ENCODE measurements at regions not wholly inside any gene's neighbourhood (a gene's known extent, or its start where the extent isn't known, plus 50 kb on each side); places are given as distances from the start of the nearest gene placed in this dataset.

DNA sequence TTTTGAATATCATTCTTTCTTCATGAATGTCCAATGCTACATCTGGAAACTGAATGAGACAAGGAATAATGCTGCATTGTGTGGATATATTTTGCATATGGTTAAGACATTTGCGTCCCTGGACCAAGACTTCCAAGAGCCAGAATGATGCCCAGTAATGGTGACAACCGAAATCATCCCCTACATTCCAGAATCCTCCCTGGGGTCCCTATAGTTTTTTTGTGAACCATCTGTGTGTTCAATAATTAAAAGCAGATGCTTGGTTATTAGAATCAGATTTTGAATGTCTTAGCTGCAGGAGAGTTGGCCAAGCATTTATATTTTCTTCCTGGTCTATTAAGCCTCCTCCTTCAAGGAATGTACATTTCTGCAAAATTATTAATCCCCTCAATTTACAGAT, 426.7 kb upstream of the CDH8 start:
- no peak for DNase-seq (ENCODE audit: low read depth, low spot score)

- no peak for DNase-seq (ENCODE audit: low read depth, low spot score)
These were observed 414.1 kb upstream of the CDH8 start for GRCh38 chr16:62450291-62450690.

GRCh38 chr16:62445909-62446308, 409.7 kb upstream of the CDH8 start:
- no peak for DNase-seq (ENCODE audit: low read depth, low spot score)

DNA sequence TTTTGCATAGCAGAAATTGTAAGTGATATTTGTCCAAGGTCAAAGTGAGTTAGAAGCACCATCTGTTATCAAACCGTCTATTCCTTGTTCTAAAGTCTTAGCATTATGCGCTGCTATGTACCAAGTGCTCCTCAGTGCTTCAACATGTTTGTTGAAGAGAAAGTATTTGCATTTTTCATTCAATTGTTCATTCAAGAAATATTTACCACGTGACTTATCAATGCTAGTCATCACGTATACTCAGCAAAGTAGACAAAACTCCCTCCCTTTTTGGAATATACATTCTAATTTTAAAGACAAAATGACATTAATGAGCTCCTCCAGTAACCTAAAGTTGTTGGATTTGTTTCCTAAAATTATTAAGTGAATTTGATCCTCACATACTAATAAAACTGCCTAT, 388.0 kb upstream of the CDH8 start:
- DNase-seq (ENCODE audit: low read depth, low spot score): no peak

- DNase-seq (ENCODE audit: low read depth, low spot score): no peak
These were observed 372.5 kb upstream of the CDH8 start for GRCh38 chr16:62408760-62409159.

- DNase-seq (ENCODE audit: low read depth, low spot score): no peak
These were observed 370.1 kb upstream of the CDH8 start for GRCh38 chr16:62406387-62406786.

- no peak for DNase-seq (ENCODE audit: low read depth, low spot score)
These were observed 368.8 kb upstream of the CDH8 start for GRCh38 chr16:62404842-62405611.

- DNase-seq (ENCODE audit: low read depth, low spot score): no peak
These were observed 356.5 kb upstream of the CDH8 start for GRCh38 chr16:62392698-62393097.

GRCh38 chr16:62391940-62392339, 355.7 kb upstream of the CDH8 start:
- no peak for DNase-seq (ENCODE audit: low read depth, low spot score)

DNA sequence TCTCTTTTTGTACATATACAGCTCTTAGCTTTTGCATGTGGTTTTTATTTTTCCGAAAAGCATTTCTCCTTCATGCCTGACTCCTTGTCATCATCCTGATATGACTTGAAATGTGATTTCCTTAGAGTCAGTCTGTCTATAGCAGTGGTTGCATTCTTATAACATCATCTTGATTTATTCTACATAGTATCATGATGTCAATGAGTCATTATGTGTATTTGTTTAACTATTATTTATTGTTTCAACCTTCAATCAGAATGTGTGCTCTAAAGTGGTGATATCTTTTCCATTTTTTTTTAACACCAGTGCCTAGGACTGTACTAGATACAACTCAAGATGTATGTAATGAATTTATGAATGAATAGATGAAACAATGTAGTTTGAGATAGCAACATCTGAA, 354.9 kb upstream of the CDH8 start:
- DNase-seq (ENCODE audit: low read depth, low spot score): no peak

DNA sequence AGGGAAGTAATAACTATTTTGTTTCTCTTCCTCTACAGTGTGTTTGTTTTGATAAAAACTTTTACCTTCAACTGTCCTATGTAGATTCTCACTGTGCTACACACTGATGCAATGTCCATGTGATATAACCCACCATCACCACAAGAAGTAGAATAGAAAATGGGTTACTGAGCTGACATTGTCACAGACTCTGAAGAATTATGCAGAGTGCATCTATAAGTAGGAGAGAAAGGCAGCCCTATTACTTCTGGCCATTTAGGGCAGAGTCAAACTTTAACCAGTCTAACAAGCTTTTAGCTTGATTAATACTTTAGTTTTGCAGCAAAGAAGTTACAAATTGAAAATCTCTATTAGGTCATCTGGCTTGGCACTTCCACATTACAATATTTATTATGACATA, 354.0 kb upstream of the CDH8 start:
- no peak for DNase-seq (ENCODE audit: low read depth, low spot score)

- no peak for DNase-seq (ENCODE audit: low read depth, low spot score)
These were observed 350.2 kb upstream of the CDH8 start for GRCh38 chr16:62386411-62386810.

GRCh38 chr16:62383941-62384340, 347.7 kb upstream of the CDH8 start:
- no peak for DNase-seq (ENCODE audit: low read depth, low spot score)

DNA sequence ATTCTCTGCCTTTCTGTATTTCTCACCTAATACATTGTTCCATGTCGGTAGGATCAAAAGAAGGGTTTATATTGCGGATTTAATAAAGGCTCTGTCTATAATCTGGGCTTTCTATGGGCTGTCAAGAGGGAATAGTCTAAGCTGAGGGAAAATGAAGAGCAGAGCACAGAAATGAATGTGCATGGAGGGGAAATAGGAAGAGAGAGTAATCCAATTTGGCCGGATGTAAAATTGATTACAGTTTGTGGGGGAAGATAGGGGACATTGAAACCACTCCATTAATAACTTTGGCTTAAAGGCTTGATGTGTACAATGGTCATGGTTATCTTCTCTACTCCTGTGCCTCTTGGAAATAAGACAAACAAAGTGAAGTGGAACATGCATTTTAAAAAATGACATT, 334.2 kb upstream of the CDH8 start:
- no peak for DNase-seq (ENCODE audit: low read depth, low spot score)

GRCh38 chr16:62363501-62363900, 327.3 kb upstream of the CDH8 start:
- DNase-seq (ENCODE audit: low read depth, low spot score): no peak

GRCh38 chr16:62353355-62353754, 317.1 kb upstream of the CDH8 start:
- no peak for DNase-seq (ENCODE audit: low read depth, low spot score)

DNA sequence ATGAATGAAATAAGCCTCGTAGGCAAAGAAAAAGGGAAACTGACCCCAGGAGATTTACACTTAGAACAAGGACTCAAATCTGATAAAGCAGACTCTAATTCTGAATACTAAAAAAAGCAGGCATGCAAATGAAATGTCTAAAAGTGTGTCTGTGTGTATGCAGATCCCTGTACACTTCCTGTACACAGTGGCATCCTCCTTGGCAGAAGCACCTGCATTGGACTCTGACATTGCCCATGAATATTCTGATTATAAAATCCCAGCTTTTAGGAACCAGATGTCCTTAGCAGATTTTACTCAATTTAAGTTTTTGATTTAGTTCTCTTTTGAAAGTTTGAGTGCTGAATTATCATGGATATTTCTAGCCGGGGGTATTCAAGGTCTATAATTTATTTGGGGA, 306.0 kb upstream of the CDH8 start:
- no peak for DNase-seq (ENCODE audit: low read depth, low spot score)

GRCh38 chr16:62335356-62335755, 299.1 kb upstream of the CDH8 start:
- DNase-seq (ENCODE audit: low read depth, low spot score): no peak

DNA sequence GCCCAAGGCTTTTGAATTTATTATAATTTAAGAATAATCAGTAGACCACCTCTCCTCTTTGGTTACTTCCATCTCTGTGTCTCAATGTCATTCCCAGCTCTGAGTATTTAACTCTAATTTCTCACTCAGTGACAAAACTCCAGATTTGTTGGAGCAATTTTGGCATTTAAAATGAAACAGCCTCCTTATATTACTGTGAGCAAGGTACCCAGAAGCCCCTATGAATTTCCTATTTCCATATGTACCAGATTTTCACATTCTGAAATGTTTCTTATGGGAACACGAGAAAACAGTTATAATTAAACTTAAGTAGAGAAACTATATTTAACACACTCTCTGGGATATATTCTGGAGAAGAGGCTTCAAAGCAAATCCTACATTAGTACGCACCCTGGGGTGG, 285.4 kb upstream of the CDH8 start:
- no peak for DNase-seq (ENCODE audit: low read depth, low spot score)

DNA sequence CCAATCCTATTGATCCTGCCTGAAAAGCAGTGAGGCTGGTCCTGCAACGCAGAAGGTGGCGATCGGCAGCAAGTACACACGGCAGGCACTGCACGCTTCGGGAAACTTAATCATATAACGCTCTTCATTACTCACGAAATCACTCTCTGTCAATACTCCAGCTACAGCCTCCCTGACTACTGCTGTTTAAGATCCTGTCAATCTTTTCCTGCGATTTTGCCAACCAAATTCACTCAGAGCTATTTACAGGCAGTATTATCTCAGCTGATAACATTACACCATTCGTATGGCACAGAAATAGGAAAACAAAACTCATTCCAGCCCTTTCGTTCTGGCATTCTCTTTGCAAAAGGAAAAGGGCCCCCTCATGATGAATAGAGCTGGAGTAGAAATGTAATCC, 262.4 kb upstream of the CDH8 start:
- no peak for DNase-seq (ENCODE audit: low read depth, low spot score)

DNA sequence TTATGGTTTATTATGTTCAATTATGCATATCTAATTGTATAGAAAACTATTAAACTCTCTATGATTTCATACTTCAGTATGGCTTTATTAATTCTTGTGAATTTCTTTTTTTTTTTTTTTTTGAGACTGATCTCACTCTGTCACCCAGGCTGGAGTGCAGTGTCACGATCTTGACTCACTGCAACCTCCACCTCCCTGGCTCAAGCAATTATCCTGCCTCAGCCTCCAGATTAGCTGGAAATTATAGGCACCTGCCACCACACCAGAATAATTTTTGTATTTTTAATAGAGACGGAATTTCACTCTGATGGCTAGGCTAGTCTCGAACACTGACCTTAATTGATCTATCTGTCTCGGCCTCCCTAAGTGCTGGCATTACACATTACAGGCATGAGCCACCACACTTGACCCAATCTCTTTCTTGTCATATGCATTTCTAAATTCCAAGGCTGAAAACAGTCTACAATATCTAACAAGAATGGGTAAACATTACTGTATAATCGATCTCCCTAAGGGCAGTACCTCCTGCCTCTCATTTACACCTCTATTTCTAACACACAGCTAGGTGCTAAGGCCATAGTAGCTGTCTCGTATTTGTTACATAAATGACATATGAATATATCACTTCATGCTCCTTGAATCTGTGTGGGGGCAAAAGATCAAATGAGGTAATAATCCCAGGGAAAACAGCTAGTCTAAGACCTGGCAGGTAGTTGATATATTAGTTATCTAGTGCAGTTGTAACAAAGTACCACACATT, 258.2 kb upstream of the CDH8 start:
- no peak for DNase-seq (ENCODE audit: low read depth, low spot score)

DNA sequence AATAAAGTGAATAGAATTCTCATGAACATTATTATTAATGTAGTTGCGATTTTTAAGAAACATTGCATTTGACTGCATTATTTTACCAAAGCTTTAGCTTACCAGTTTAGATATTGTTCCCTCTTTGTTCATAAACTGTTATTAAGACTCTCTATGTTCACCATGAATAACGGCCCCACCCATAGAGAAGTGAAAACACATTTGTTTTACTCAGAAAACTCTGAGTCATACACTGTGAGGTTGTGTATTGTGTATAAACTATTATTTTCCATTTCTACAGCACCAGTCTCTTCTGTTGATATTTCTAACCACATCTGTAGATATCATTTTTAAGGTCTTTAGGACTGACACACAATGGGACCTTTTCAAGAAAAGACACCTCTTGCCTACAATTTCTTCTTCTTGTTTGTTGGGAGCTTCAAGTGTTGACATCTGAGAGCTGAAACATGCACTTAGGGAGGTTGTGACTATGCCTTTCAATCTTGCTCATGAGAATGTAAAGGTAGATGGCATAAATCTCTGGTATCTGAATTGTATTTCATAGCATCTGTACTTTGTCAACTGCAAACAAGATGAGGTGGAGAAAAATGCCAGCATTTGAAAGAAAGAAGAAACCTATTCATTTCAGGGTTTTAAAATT, 252.9 kb upstream of the CDH8 start:
- DNase-seq (ENCODE audit: low read depth, low spot score): no peak

- DNase-seq (ENCODE audit: low read depth, low spot score): no peak
These were observed 244.3 kb upstream of the CDH8 start for GRCh38 chr16:62280506-62280905.
